NCI-H524 treated with DMSO at 0.1 percent for 48 hours (cell line): ENCODE measurements at regions not wholly inside any gene's neighbourhood (a gene's known extent, or its start where the extent isn't known, plus 50 kb on each side); places are given as distances from the start of the nearest gene placed in this dataset.
A peak's percentile ranks its signal among the peaks of the same experiment; 100 is the strongest.

Experiments
- DNase-seq: peaks from one replicate; lab custom pipeline; 2025; lab: John Stamatoyannopoulos, UW

- no peak for DNase-seq
Observed at GRCh38 chr9:19595003-19595402, 186.2 kb downstream of the ACER2 start.

GRCh38 chr9:19587678-19588077 is 178.9 kb downstream of the ACER2 start:
- DNase-seq, result no peak

- no peak for DNase-seq
Observed at GRCh38 chr9:19583890-19584289, 175.1 kb downstream of the ACER2 start.

GRCh38 chr9:19577411-19577810 is 168.6 kb downstream of the ACER2 start:
- DNase-seq, result no peak

GRCh38 chr9:19568946-19569345 is 160.1 kb downstream of the ACER2 start:
- peak; percentile 44 for DNase-seq

- no peak for DNase-seq
Observed at GRCh38 chr9:19564396-19565061, 155.7 kb downstream of the ACER2 start.

- no peak for DNase-seq
Observed at GRCh38 chr9:19555214-19555613, 146.4 kb downstream of the ACER2 start.

- no peak for DNase-seq
Observed at GRCh38 chr9:19554529-19554928, 145.7 kb downstream of the ACER2 start.

- no peak for DNase-seq
Observed at GRCh38 chr9:19553441-19553840, 144.6 kb downstream of the ACER2 start.

- DNase-seq, result peak; percentile 93
Observed at GRCh38 chr9:19552282-19553105, 143.7 kb downstream of the ACER2 start.

- DNase-seq, result no peak
Observed at GRCh38 chr9:19551124-19551929, 142.5 kb downstream of the ACER2 start.

GRCh38 chr9:19550009-19550408 is 141.2 kb downstream of the ACER2 start:
- DNase-seq, result no peak

- no peak for DNase-seq
Observed at GRCh38 chr9:19533373-19533772, 124.6 kb downstream of the ACER2 start.

GRCh38 chr9:19527663-19528062 is 118.9 kb downstream of the ACER2 start:
- no peak for DNase-seq

- no peak for DNase-seq
Observed at GRCh38 chr9:19522558-19522957, 113.7 kb downstream of the ACER2 start.

- no peak for DNase-seq
Observed at GRCh38 chr9:19521205-19521604, 112.4 kb downstream of the ACER2 start.

- DNase-seq, result no peak
Observed at GRCh38 chr9:19517202-19517942, 108.6 kb downstream of the ACER2 start.

- no peak for DNase-seq
Observed at GRCh38 chr9:19516348-19516747, 107.5 kb downstream of the ACER2 start.

GRCh38 chr9:19513671-19514275 is 105.0 kb downstream of the ACER2 start:
- DNase-seq, result no peak

- DNase-seq, result no peak
Observed at GRCh38 chr9:19512103-19512832, 103.5 kb downstream of the ACER2 start.

- no peak for DNase-seq
Observed at GRCh38 chr9:19511694-19512093, 102.9 kb downstream of the ACER2 start.
